ENCODE measurements at regions not wholly inside any gene's neighbourhood (a gene's known extent, or its start where the extent isn't known, plus 50 kb on each side); places are given as distances from the start of the nearest gene placed in this dataset.

- Mint-ChIP-seq H3K27ac (ENCODE audit: unreplicated experiment) (no peak overlapping the region), H3K9me3 (ENCODE audit: low read depth, unreplicated experiment) (peaks cover 2% of the 10 kb centered on the region), H3K4me1 (ENCODE audit: low read depth, unreplicated experiment) (no peaks in the 10 kb centered on the region), H3K4me3 (ENCODE audit: low read depth, unreplicated experiment) (no peak overlapping the region), H3K27me3 (ENCODE audit: unreplicated experiment) (no peaks in the 10 kb centered on the region), H3K36me3 (ENCODE audit: insufficient read depth, unreplicated experiment) (no peaks in the 10 kb centered on the region)
- DNase-seq = no peak
- TF ChIP-seq CTCF (IDR thresholded peaks at IDR 0.05; ENCODE audit: unreplicated experiment) = no peak
- no TSS peak for BruUV-seq (replicated peaks)
- intact Hi-C loops (cut with micrococcal nuclease; ENCODE audit: unreplicated experiment) = no loop called here
- CTCF ChIA-PET = no interaction called here
Observed at GRCh38 chr20:11483697-11484096, 434.0 kb upstream of the BTBD3 start.

GRCh38 chr20:11484479-11484878 lies 433.2 kb upstream of the BTBD3 start:
- CTCF ChIA-PET = no interaction called here
- H3K4me3 Mint-ChIP-seq (ENCODE audit: low read depth, unreplicated experiment) = no peak overlapping the region
- no peak overlapping the region for H3K27ac Mint-ChIP-seq (ENCODE audit: unreplicated experiment)
- H3K9me3 Mint-ChIP-seq (ENCODE audit: low read depth, unreplicated experiment) = no peaks in the 10 kb centered on the region
- BruUV-seq (replicated peaks) = no TSS peak
- TF ChIP-seq CTCF (IDR thresholded peaks at IDR 0.05; ENCODE audit: unreplicated experiment) = no peak
- DNase-seq = no peak
- H3K27me3 Mint-ChIP-seq (ENCODE audit: unreplicated experiment) = no peaks in the 10 kb centered on the region
- H3K4me1 Mint-ChIP-seq (ENCODE audit: low read depth, unreplicated experiment) = no peaks in the 10 kb centered on the region
- intact Hi-C loops (cut with micrococcal nuclease; ENCODE audit: unreplicated experiment) = no loop called here
- H3K36me3 Mint-ChIP-seq (ENCODE audit: insufficient read depth, unreplicated experiment) = no peaks in the 10 kb centered on the region

GRCh38 chr20:11492386-11492785 lies 425.3 kb upstream of the BTBD3 start:
- intact Hi-C loops (cut with micrococcal nuclease; ENCODE audit: unreplicated experiment) = no loop called here
- no peak for DNase-seq
- Mint-ChIP-seq H3K27me3 (ENCODE audit: unreplicated experiment) (no peaks in the 10 kb centered on the region), H3K9me3 (ENCODE audit: low read depth, unreplicated experiment) (no peaks in the 10 kb centered on the region), H3K4me1 (ENCODE audit: low read depth, unreplicated experiment) (no peaks in the 10 kb centered on the region), H3K36me3 (ENCODE audit: insufficient read depth, unreplicated experiment) (no peaks in the 10 kb centered on the region), H3K27ac (ENCODE audit: unreplicated experiment) (no peak overlapping the region), H3K4me3 (ENCODE audit: low read depth, unreplicated experiment) (no peak overlapping the region)
- no peak for TF ChIP-seq CTCF (IDR thresholded peaks at IDR 0.05; ENCODE audit: unreplicated experiment)
- CTCF ChIA-PET = interaction anchor here (0.6 kb wide), 1 partner anchor 808 kb away, joined by 3 read pairs; no protein-coding TSS in a partner anchor
- BruUV-seq (replicated peaks) = no TSS peak

- Mint-ChIP-seq H3K27ac (ENCODE audit: unreplicated experiment) (no peak overlapping the region), H3K9me3 (ENCODE audit: low read depth, unreplicated experiment) (no peaks in the 10 kb centered on the region), H3K36me3 (ENCODE audit: insufficient read depth, unreplicated experiment) (no peaks in the 10 kb centered on the region), H3K4me1 (ENCODE audit: low read depth, unreplicated experiment) (no peaks in the 10 kb centered on the region), H3K27me3 (ENCODE audit: unreplicated experiment) (no peaks in the 10 kb centered on the region), H3K4me3 (ENCODE audit: low read depth, unreplicated experiment) (no peak overlapping the region)
- intact Hi-C loops (cut with micrococcal nuclease; ENCODE audit: unreplicated experiment) = no loop called here
- CTCF ChIA-PET = interaction anchor here (0.6 kb wide), 1 partner anchor 809 kb away, joined by 3 read pairs; no protein-coding TSS in a partner anchor
- no TSS peak for BruUV-seq (replicated peaks)
- DNase-seq = no peak
- no peak for TF ChIP-seq CTCF (IDR thresholded peaks at IDR 0.05; ENCODE audit: unreplicated experiment)
Observed at GRCh38 chr20:11492846-11493245, 424.8 kb upstream of the BTBD3 start.

Measured in Calu3 (cell line).